Upper lobe of right lung (tissue), 1 donor: ENCODE measurements at regions not wholly inside any gene's neighbourhood (a gene's known extent, or its start where the extent isn't known, plus 50 kb on each side); places are given as distances from the start of the nearest gene placed in this dataset.

Source experiments
- ATAC-seq: fragments of 200-7000 bp; cut with Tn5 transposase; one replicate; pipeline ENCODE4 v1.9.1; 2020; ENCODE audit warnings: mild to moderate bottlenecking, moderate library complexity
- DNase-seq: peaks from one replicate; pipeline ENCODE4 v3.0.0-alpha.2; 2020
- H3K27ac ChIP-seq: fragments of 200-600 bp; one replicate; pipeline ENCODE4 v1.8.0; 2022
- H3K27me3 ChIP-seq: fragments of 200-600 bp; one replicate; pipeline ENCODE4 v1.8.0; 2022; ENCODE audit warnings: mild to moderate bottlenecking
- H3K36me3 ChIP-seq: fragments of 200-600 bp; one replicate; pipeline ENCODE4 v1.8.0; 2022
- H3K4me1 ChIP-seq: fragments of 200-600 bp; one replicate; pipeline ENCODE4 v1.8.0; 2022
- H3K4me3 ChIP-seq: fragments of 200-600 bp; one replicate; pipeline ENCODE4 v1.8.0; 2022; ENCODE audit warnings: mild to moderate bottlenecking
- H3K9me3 ChIP-seq: fragments of 200-600 bp; one replicate; pipeline ENCODE4 v1.8.0; 2022
- intact Hi-C: fragments of 100-400 bp; cut with DNase I; formaldehyde crosslinking; loops from one replicate; pipeline ENCODE4 v1.11.0; 2022
- TF ChIP-seq, protein P1 (sequence below): fragments of 200-600 bp; IDR thresholded peaks from one replicate; pipeline ENCODE4 v1.8.0; 2022; ENCODE audit warnings: antibody characterized with exemption
- donor health status: DM: no; HTN: yes; CAD: no; lungs with severe emphysema.

DNA sequence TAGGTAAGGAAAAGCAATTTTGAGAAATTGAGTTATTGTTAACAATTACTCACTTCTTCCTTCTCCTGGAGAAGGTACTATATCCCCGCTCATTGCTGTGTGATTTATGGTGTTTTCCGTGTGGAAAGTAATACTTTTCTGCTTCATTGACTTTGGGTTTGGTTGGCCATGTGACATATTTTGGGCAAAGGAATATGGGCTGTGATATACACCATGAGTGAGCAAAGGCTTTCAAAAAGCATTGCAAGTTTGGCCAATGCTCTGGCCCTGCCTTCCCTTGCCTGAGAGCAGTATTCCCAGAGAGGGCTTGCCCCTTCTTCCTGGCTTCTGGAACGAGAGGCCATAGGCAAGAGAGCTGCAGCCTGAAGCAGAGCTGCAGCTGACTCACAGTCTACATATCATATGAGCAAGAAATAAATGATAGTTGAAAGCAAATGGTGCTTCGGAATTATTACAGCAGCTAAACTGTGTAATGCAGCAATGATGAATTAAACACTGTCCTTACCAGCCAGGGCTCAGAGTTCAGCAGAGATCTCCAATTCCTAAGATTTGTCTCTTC is 216.8 kb upstream of the CD96 start:
- ATAC-seq: no peak
- intact Hi-C loops: no loop called here

DNA sequence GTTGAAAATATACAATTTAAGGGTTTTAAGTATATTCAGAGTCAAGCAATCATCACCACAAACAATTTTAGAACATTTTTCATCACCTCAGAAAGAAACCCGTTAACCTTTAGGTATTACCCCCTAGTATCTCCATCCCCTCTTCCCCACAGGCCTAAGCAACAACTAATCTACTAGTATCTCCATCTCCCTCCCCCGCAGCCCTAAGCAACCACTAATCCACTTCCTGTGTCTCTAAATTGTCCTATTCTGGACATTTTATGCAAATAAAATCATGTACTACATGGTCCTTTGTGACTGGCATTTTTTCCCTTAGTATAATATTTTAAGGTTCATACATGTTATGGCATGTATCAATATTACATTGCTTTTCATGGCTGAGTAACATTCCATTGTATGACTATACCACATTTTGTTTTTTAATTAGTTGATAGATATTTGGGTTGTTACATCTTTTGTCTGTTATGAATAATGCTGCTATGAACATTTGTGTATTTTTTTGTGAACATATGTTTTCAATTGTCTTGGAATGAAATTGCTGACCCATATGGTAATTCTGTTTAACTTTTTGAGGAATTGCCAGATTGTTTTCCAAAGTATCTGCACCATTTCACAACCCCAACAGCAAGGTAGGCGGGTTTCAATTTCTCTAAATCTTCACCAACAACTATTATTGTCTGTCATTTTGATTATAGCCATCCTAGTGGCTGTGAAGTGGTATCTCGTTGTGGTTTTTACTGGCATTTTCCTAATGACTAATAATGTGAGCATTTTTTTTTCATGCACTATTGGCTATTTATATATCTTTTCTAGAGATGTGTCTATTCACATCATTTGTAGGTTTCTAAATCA is 215.6 kb upstream of the CD96 start:
- ATAC-seq (no peak), DNase-seq (no peak)
- intact Hi-C loops: no loop called here
- TF ChIP-seq, protein P1, sequence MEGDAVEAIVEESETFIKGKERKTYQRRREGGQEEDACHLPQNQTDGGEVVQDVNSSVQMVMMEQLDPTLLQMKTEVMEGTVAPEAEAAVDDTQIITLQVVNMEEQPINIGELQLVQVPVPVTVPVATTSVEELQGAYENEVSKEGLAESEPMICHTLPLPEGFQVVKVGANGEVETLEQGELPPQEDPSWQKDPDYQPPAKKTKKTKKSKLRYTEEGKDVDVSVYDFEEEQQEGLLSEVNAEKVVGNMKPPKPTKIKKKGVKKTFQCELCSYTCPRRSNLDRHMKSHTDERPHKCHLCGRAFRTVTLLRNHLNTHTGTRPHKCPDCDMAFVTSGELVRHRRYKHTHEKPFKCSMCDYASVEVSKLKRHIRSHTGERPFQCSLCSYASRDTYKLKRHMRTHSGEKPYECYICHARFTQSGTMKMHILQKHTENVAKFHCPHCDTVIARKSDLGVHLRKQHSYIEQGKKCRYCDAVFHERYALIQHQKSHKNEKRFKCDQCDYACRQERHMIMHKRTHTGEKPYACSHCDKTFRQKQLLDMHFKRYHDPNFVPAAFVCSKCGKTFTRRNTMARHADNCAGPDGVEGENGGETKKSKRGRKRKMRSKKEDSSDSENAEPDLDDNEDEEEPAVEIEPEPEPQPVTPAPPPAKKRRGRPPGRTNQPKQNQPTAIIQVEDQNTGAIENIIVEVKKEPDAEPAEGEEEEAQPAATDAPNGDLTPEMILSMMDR: no peak
- no peak overlapping the region for H3K27ac ChIP-seq
- H3K9me3 ChIP-seq: no peaks in the 10 kb centered on the region
- H3K27me3 ChIP-seq: no peaks in the 10 kb centered on the region
- H3K4me1 ChIP-seq: peaks cover 5% of the 10 kb centered on the region
- H3K36me3 ChIP-seq: no peaks in the 10 kb centered on the region
- no peak overlapping the region for H3K4me3 ChIP-seq

More for the DNA sequence above, 216.8 kb upstream of the CD96 start:
- Histone ChIP-seq H3K9me3 (no peaks in the 10 kb centered on the region), H3K36me3 (no peaks in the 10 kb centered on the region), H3K4me1 (peaks cover 5% of the 10 kb centered on the region), H3K4me3 (no peak overlapping the region), H3K27ac (no peak overlapping the region), H3K27me3 (no peaks in the 10 kb centered on the region)
- TF ChIP-seq, protein P1: no peak
- DNase-seq: no peak

DNA sequence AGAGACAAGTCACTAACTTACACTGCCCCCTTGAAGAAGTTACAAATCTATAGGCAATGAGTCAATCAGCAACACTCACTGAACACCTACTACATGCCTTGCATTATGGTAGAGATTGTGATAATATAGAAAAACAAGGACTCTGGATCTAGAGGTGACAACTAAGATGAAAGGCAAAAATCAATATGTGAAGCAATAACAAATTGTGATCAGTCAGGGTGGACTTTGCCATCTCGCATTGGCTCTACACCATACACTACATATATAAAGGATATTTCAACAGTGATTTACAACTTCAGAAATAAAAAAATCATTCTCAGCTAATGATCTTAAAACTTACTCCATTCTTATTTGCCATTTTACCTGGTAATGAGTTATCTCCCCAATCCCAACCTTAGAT is 210.7 kb upstream of the CD96 start:
- H3K27ac ChIP-seq: no peak overlapping the region
- TF ChIP-seq, protein P1: no peak
- intact Hi-C loops: no loop called here
- DNase-seq (no peak), ATAC-seq (no peak)
- no peak overlapping the region for H3K4me3 ChIP-seq
- no peaks in the 10 kb centered on the region for H3K27me3 ChIP-seq
- no peaks in the 10 kb centered on the region for H3K9me3 ChIP-seq
- no peaks in the 10 kb centered on the region for H3K4me1 ChIP-seq
- H3K36me3 ChIP-seq: no peaks in the 10 kb centered on the region

DNA sequence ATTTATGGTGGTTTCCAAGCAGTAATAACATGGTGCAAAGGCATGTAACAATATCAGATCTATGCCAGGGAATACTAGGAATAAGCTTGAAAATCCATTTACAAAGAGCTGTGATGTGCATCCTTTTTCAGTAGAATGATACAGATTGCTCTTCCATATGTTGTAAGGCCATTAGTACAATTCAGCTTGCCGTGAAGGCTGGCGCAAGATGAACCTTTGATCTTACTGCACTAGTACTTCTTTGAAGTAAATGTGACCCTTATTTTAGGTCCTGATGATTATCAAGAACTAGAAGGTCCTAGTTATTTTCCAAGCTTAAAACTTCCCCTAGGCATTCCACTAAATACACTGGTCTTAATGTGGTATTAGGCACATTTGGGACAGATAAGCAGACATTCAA is 210.1 kb upstream of the CD96 start:
- H3K27ac ChIP-seq: no peak overlapping the region
- no peak for ATAC-seq
- no peaks in the 10 kb centered on the region for H3K4me1 ChIP-seq
- H3K27me3 ChIP-seq: no peaks in the 10 kb centered on the region
- TF ChIP-seq, protein P1: no peak
- no peaks in the 10 kb centered on the region for H3K36me3 ChIP-seq
- DNase-seq: no peak
- intact Hi-C loops: no loop called here
- no peaks in the 10 kb centered on the region for H3K9me3 ChIP-seq
- no peak overlapping the region for H3K4me3 ChIP-seq

DNA sequence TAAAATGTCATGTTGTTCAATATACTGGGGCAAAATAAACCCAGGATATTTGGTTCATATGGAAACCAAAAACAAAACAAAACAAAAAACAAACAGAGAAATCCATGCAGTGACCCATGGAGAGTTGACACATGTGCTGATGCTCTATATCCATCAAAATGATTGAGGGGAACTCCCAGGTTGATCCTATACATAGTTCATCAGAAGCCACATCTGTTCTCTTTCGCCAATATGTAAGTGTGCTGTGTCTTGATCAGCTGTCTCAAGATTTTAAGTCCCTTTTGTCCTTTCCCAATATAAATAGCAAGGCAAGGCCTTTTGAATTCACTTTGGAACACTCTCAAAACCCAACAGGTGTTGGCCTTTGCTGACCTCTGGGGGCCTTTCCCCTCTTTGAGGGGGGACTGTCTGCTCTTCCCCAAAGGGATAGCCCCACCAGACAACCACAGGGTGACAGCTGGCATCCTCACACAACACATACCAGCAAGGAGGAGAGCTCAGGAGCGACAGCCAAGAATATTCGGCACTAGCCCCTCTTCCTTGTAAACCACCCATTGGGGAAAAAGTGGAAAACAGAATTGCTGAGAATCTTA is 209.4 kb upstream of the CD96 start:
- H3K4me1 ChIP-seq: no peaks in the 10 kb centered on the region
- H3K27me3 ChIP-seq: no peaks in the 10 kb centered on the region
- H3K9me3 ChIP-seq: no peaks in the 10 kb centered on the region
- no peak overlapping the region for H3K4me3 ChIP-seq
- H3K27ac ChIP-seq: no peak overlapping the region
- TF ChIP-seq, protein P1: no peak
- DNase-seq (no peak), ATAC-seq (no peak)
- intact Hi-C loops: no loop called here
- H3K36me3 ChIP-seq: no peaks in the 10 kb centered on the region
